GM23338 (cell line): ENCODE measurements at regions not wholly inside any gene's neighbourhood (a gene's known extent, or its start where the extent isn't known, plus 50 kb on each side); places are given as distances from the start of the nearest gene placed in this dataset.

Source experiments
- ATAC-seq: fragments of 200-7000 bp; cut with Tn5 transposase; 3 replicates; pipeline ENCODE4 v1.9.1; 2020
- DNase-seq: peaks from one replicate; pipeline ENCODE4 v3.0.0-alpha.2; 2015; ENCODE audit warnings: low spot score
- H2AFZ ChIP-seq: fragments of 200-600 bp; sonication (generic); 2 replicates; pipeline ENCODE4 v1.8.0; 2016; ENCODE audit warnings: antibody characterized with exemption, mild to moderate bottlenecking, moderate library complexity
- H3F3A ChIP-seq: fragments of 200-600 bp; sonication (generic); replicated peaks from 2 replicates; pipeline ENCODE4 v1.8.0; 2017; ENCODE audit warnings: antibody characterized with exemption, mixed run types, low read depth
- H3K27ac ChIP-seq: fragments of 200-600 bp; sonication (generic); 2 replicates; pipeline ENCODE4 v1.6.1; 2016; ENCODE audit warnings: low read depth
- H3K27me3 ChIP-seq: fragments of 200-600 bp; sonication (generic); 2 replicates; pipeline ENCODE4 v1.8.0; 2016; ENCODE audit warnings: mild to moderate bottlenecking, mixed run types, moderate library complexity; ENCODE audit not compliant: insufficient read depth
- H3K36me3 ChIP-seq: fragments of 200-600 bp; sonication (generic); 2 replicates; pipeline ENCODE4 v1.8.0; 2016; ENCODE audit warnings: mild to moderate bottlenecking; ENCODE audit not compliant: insufficient read depth
- H3K4me1 ChIP-seq: fragments of 200-600 bp; sonication (generic); 2 replicates; pipeline ENCODE4 v1.8.0; 2016; ENCODE audit warnings: mild to moderate bottlenecking, moderate library complexity; ENCODE audit not compliant: insufficient read depth
- H3K4me2 ChIP-seq: fragments of 200-600 bp; sonication (generic); 2 replicates; pipeline ENCODE4 v1.7.1; 2017; ENCODE audit warnings: mixed run types
- H3K4me3 ChIP-seq: fragments of 200-600 bp; sonication (generic); 2 replicates; pipeline ENCODE4 v1.6.1; 2016; ENCODE audit warnings: mixed run types
- H3K79me2 ChIP-seq: fragments of 200-600 bp; sonication (generic); replicated peaks from 2 replicates; pipeline ENCODE4 v1.8.0; 2017; ENCODE audit warnings: mild to moderate bottlenecking; ENCODE audit not compliant: insufficient read depth
- H3K9me2 ChIP-seq: fragments of 200-600 bp; sonication (generic); 2 replicates; pipeline ENCODE4 v1.8.0; 2017; ENCODE audit not compliant: insufficient read depth
- H4K20me1 ChIP-seq: fragments of 200-600 bp; sonication (generic); replicated peaks from 2 replicates; pipeline ENCODE4 v1.8.0; 2017; ENCODE audit warnings: mild to moderate bottlenecking; ENCODE audit not compliant: insufficient read depth
- H3K27ac Mint-ChIP-seq: 2 replicates; pipeline ENCODE4 v1.8.0; 2020; ENCODE audit warnings: inconsistent platforms, mild to moderate bottlenecking, moderate library complexity, mixed read lengths
- H3K27me3 Mint-ChIP-seq: 3 replicates; pipeline ENCODE4 v1.8.0; 2022; ENCODE audit warnings: low read depth, mild to moderate bottlenecking, moderate library complexity, mixed read lengths, inconsistent platforms; ENCODE audit not compliant: insufficient read depth, poor library complexity
- H3K36me3 Mint-ChIP-seq: 3 replicates; pipeline ENCODE4 v1.8.0; 2021; ENCODE audit warnings: low read depth, mild to moderate bottlenecking, inconsistent platforms, moderate library complexity, mixed read lengths
- H3K4me1 Mint-ChIP-seq: 3 replicates; pipeline ENCODE4 v1.8.0; 2020; ENCODE audit warnings: mild to moderate bottlenecking, inconsistent platforms, mixed read lengths
- H3K4me3 Mint-ChIP-seq: 3 replicates; pipeline ENCODE4 v1.8.0; 2021; ENCODE audit warnings: moderate library complexity, mild to moderate bottlenecking, inconsistent platforms, mixed read lengths
- H3K9me3 Mint-ChIP-seq: 3 replicates; pipeline ENCODE4 v1.8.0; 2020; ENCODE audit warnings: moderate library complexity, mild to moderate bottlenecking, inconsistent platforms, mixed read lengths
- CREB1 ChIP-seq: fragments of 250-450 bp; sonication (Bioruptor Pico); IDR thresholded peaks from 2 replicates; pipeline ENCODE4 v1.5.0; 2020; ENCODE audit warnings: low read depth, mild to moderate bottlenecking, moderate library complexity
- EZH2 ChIP-seq: fragments of 200-600 bp; sonication (generic); IDR thresholded peaks from one replicate; pipeline ENCODE4 v1.8.0; 2017; ENCODE audit warnings: antibody characterized with exemption, mild to moderate bottlenecking, low read depth; ENCODE audit not compliant: unreplicated experiment
- JUNB ChIP-seq: IDR thresholded peaks from one replicate; pipeline ENCODE4 v1.6.1; 2016; ENCODE audit warnings: antibody characterized with exemption; ENCODE audit not compliant: unreplicated experiment
- POLR2AphosphoS5 ChIP-seq: IDR thresholded peaks from 2 replicates; pipeline ENCODE4 v1.6.1; 2016; ENCODE audit warnings: antibody characterized with exemption, low read depth
- STAT1 ChIP-seq: IDR thresholded peaks from one replicate; pipeline ENCODE4 v1.6.1; 2016; ENCODE audit warnings: antibody characterized with exemption; ENCODE audit not compliant: unreplicated experiment
- TF ChIP-seq, protein P1 (sequence below): fragments of 250-450 bp; sonication (Bioruptor Pico); IDR thresholded peaks from 2 replicates; pipeline ENCODE4 v1.5.0; 2020; ENCODE audit warnings: mild to moderate bottlenecking, moderate library complexity
- TF ChIP-seq, protein P2 (sequence below), 2 experiments: fragments of 200-600 bp in 1 of 2; sonication (generic) in 1 of 2; conservative IDR thresholded peaks; 2 replicates each; pipeline versions ENCODE4 v1.5.1 to v1.6.1; 2016 to 2017; ENCODE audit warnings: antibody characterized with exemption in 2 of 2, low read depth in 2 of 2, mild to moderate bottlenecking in 2 of 2, moderate library complexity in 1 of 2

DNA sequence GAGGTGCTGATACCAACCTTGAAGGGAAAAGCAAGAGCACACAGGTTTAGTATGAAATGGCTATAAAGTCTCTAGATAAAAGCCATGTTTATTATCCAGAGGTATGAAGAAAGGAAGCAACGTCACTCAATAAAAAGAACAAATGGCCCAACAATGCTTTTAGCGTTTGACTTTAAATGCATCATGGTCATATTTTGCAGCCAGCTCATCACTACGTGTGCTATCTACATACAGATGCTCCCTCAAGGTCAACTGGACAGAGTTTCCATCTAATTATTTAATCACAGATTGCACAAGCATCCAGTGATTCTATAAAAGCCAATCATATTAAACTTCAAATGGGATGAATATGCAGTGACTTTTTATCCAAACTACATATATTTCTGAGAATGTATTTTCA lies 127.6 kb upstream of the SYNDIG1 start:
- Mint-ChIP-seq H3K9me3 (no peaks in the 10 kb centered on the region), H3K36me3 (no peaks in the 10 kb centered on the region; the same call in 2 of the 3 replicates), H3K27me3 (no peaks in the 10 kb centered on the region), H3K27ac (no peak overlapping the region), H3K4me1 (no peaks in the 10 kb centered on the region; the same call in 2 of the 3 replicates), H3K4me3 (no peak overlapping the region)
- DNase-seq (no peak), ATAC-seq (no peak)
- no peak overlapping the region for H3K27ac ChIP-seq
- H3K4me2 ChIP-seq: no peak overlapping the region
- H3K4me3 ChIP-seq: no peak overlapping the region
- H3F3A ChIP-seq: no peaks in the 10 kb centered on the region
- no peaks in the 10 kb centered on the region for H3K36me3 ChIP-seq
- TF ChIP-seq CREB1 (CRISPR knock-in tag) (no peak), EZH2 (no peak), STAT1 (no peak), JUNB (no peak), POLR2AphosphoS5 (no peak)
- TF ChIP-seq, protein P1, sequence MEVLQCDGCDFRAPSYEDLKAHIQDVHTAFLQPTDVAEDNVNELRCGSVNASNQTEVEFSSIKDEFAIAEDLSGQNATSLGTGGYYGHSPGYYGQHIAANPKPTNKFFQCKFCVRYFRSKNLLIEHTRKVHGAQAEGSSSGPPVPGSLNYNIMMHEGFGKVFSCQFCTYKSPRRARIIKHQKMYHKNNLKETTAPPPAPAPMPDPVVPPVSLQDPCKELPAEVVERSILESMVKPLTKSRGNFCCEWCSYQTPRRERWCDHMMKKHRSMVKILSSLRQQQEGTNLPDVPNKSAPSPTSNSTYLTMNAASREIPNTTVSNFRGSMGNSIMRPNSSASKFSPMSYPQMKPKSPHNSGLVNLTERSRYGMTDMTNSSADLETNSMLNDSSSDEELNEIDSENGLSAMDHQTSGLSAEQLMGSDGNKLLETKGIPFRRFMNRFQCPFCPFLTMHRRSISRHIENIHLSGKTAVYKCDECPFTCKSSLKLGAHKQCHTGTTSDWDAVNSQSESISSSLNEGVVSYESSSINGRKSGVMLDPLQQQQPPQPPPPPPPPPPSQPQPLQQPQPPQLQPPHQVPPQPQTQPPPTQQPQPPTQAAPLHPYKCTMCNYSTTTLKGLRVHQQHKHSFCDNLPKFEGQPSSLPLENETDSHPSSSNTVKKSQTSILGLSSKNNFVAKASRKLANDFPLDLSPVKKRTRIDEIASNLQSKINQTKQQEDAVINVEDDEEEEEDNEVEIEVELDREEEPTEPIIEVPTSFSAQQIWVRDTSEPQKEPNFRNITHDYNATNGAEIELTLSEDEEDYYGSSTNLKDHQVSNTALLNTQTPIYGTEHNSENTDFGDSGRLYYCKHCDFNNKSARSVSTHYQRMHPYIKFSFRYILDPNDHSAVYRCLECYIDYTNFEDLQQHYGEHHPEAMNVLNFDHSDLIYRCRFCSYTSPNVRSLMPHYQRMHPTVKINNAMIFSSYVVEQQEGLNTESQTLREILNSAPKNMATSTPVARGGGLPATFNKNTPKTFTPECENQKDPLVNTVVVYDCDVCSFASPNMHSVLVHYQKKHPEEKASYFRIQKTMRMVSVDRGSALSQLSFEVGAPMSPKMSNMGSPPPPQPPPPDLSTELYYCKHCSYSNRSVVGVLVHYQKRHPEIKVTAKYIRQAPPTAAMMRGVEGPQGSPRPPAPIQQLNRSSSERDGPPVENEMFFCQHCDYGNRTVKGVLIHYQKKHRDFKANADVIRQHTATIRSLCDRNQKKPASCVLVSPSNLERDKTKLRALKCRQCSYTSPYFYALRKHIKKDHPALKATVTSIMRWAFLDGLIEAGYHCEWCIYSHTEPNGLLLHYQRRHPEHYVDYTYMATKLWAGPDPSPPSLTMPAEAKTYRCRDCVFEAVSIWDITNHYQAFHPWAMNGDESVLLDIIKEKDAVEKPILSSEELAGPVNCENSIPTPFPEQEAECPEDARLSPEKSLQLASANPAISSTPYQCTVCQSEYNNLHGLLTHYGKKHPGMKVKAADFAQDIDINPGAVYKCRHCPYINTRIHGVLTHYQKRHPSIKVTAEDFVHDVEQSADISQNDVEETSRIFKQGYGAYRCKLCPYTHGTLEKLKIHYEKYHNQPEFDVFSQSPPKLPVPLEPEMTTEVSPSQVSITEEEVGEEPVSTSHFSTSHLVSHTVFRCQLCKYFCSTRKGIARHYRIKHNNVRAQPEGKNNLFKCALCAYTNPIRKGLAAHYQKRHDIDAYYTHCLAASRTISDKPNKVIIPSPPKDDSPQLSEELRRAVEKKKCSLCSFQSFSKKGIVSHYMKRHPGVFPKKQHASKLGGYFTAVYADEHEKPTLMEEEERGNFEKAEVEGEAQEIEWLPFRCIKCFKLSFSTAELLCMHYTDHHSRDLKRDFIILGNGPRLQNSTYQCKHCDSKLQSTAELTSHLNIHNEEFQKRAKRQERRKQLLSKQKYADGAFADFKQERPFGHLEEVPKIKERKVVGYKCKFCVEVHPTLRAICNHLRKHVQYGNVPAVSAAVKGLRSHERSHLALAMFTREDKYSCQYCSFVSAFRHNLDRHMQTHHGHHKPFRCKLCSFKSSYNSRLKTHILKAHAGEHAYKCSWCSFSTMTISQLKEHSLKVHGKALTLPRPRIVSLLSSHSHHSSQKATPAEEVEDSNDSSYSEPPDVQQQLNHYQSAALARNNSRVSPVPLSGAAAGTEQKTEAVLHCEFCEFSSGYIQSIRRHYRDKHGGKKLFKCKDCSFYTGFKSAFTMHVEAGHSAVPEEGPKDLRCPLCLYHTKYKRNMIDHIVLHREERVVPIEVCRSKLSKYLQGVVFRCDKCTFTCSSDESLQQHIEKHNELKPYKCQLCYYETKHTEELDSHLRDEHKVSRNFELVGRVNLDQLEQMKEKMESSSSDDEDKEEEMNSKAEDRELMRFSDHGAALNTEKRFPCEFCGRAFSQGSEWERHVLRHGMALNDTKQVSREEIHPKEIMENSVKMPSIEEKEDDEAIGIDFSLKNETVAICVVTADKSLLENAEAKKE (CRISPR knock-in tag): no peak
- TF ChIP-seq, protein P2, sequence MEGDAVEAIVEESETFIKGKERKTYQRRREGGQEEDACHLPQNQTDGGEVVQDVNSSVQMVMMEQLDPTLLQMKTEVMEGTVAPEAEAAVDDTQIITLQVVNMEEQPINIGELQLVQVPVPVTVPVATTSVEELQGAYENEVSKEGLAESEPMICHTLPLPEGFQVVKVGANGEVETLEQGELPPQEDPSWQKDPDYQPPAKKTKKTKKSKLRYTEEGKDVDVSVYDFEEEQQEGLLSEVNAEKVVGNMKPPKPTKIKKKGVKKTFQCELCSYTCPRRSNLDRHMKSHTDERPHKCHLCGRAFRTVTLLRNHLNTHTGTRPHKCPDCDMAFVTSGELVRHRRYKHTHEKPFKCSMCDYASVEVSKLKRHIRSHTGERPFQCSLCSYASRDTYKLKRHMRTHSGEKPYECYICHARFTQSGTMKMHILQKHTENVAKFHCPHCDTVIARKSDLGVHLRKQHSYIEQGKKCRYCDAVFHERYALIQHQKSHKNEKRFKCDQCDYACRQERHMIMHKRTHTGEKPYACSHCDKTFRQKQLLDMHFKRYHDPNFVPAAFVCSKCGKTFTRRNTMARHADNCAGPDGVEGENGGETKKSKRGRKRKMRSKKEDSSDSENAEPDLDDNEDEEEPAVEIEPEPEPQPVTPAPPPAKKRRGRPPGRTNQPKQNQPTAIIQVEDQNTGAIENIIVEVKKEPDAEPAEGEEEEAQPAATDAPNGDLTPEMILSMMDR (conservative IDR thresholded peaks at IDR 0.05; ENCODE audit: low read depth in 2 of 2): no peak
- H3K27me3 ChIP-seq: no peaks in the 10 kb centered on the region
- H2AFZ ChIP-seq: no peak overlapping the region
- no peaks in the 10 kb centered on the region; the same call in 1 of the 2 replicates for H3K4me1 ChIP-seq
- 0 out of 2 replicates have a peak, but pooled peaks cover 9% of the 10 kb centered on the region for H3K9me2 ChIP-seq
- no peaks in the 10 kb centered on the region for H3K79me2 ChIP-seq
- H4K20me1 ChIP-seq: no peaks in the 10 kb centered on the region
